ENCODE measurements at regions not wholly inside any gene's neighbourhood (a gene's known extent, or its start where the extent isn't known, plus 50 kb on each side); places are given as distances from the start of the nearest gene placed in this dataset.

GRCh38 chr13:111036665-111037064, 78.4 kb upstream of the ARHGEF7 start:
- no peaks in the 10 kb centered on the region for H3K36me3 ChIP-seq (ENCODE audit: control insufficient read depth, insufficient read depth, low read length)
- no peak for TF ChIP-seq CTCF (IDR thresholded peaks at IDR 0.05; ENCODE audit: insufficient read depth, low read length, poor library complexity, severe bottlenecking)
- peaks cover under 1% of the 10 kb centered on the region; the same call in 1 of the 2 replicates for H3K27me3 ChIP-seq (replicated peaks; ENCODE audit: control insufficient read depth, insufficient read depth, low read length)
- no peak overlapping the region for H3K4me3 ChIP-seq (replicated peaks; ENCODE audit: low read depth, low read length)
- DNase-seq (ENCODE audit: extremely low read depth, insufficient read length), result no peak

- Histone ChIP-seq H3K36me3 (ENCODE audit: control insufficient read depth, insufficient read depth, low read length) (no peaks in the 10 kb centered on the region), H3K27me3 (replicated peaks; ENCODE audit: control insufficient read depth, insufficient read depth, low read length) (no peaks in the 10 kb centered on the region; the same call in 1 of the 2 replicates)
Measured at GRCh38 chr13:111035861-111036260, 79.2 kb upstream of the ARHGEF7 start.

GRCh38 chr13:111034811-111035210, 80.3 kb upstream of the ARHGEF7 start:
- no peak for DNase-seq (ENCODE audit: extremely low read depth, insufficient read length)
- no peaks in the 10 kb centered on the region; the same call in 1 of the 2 replicates for H3K27me3 ChIP-seq (replicated peaks; ENCODE audit: control insufficient read depth, insufficient read depth, low read length)
- no peak for TF ChIP-seq CTCF (IDR thresholded peaks at IDR 0.05; ENCODE audit: insufficient read depth, low read length, poor library complexity, severe bottlenecking)
- H3K4me3 ChIP-seq (replicated peaks; ENCODE audit: low read depth, low read length), result no peak overlapping the region
- H3K36me3 ChIP-seq (ENCODE audit: control insufficient read depth, insufficient read depth, low read length), result no peaks in the 10 kb centered on the region

More at GRCh38 chr13:111035861-111036260, 79.2 kb upstream of the ARHGEF7 start:
- no peak for TF ChIP-seq CTCF (IDR thresholded peaks at IDR 0.05; ENCODE audit: insufficient read depth, low read length, poor library complexity, severe bottlenecking)
- no peak for DNase-seq (ENCODE audit: extremely low read depth, insufficient read length)
- no peak overlapping the region for H3K4me3 ChIP-seq (replicated peaks; ENCODE audit: low read depth, low read length)

GRCh38 chr13:111033172-111034130, 81.7 kb upstream of the ARHGEF7 start:
- H3K4me3 ChIP-seq (replicated peaks; ENCODE audit: low read depth, low read length), result no peak overlapping the region
- no peaks in the 10 kb centered on the region for H3K36me3 ChIP-seq (ENCODE audit: control insufficient read depth, insufficient read depth, low read length)
- no peaks in the 10 kb centered on the region; the same call in 1 of the 2 replicates for H3K27me3 ChIP-seq (replicated peaks; ENCODE audit: control insufficient read depth, insufficient read depth, low read length)
- TF ChIP-seq CTCF (IDR thresholded peaks at IDR 0.05; ENCODE audit: insufficient read depth, low read length, poor library complexity, severe bottlenecking), result no peak
- DNase-seq (ENCODE audit: extremely low read depth, insufficient read length), result no peak

- Histone ChIP-seq H3K36me3 (ENCODE audit: control insufficient read depth, insufficient read depth, low read length) (no peaks in the 10 kb centered on the region), H3K27me3 (replicated peaks; ENCODE audit: control insufficient read depth, insufficient read depth, low read length) (no peaks in the 10 kb centered on the region; the same call in 1 of the 2 replicates), H3K4me3 (replicated peaks; ENCODE audit: low read depth, low read length) (no peak overlapping the region)
- TF ChIP-seq CTCF (IDR thresholded peaks at IDR 0.05; ENCODE audit: insufficient read depth, low read length, poor library complexity, severe bottlenecking), result no peak
- DNase-seq (ENCODE audit: extremely low read depth, insufficient read length), result no peak
Measured at GRCh38 chr13:111031531-111031961, 83.6 kb upstream of the ARHGEF7 start.
